HUES64 (cell line): ENCODE measurements at regions not wholly inside any gene's neighbourhood (a gene's known extent, or its start where the extent isn't known, plus 50 kb on each side); places are given as distances from the start of the nearest gene placed in this dataset.

Experiments
- H3K27ac ChIP-seq: 2 replicates; pipeline ENCODE4 v1.7.0; 2013; ENCODE audit warnings: low read depth, low read length, inconsistent platforms
- H3K27me3 ChIP-seq: 2 replicates; pipeline ENCODE4 v1.6.1; 2013; ENCODE audit warnings: mild to moderate bottlenecking, low read length; ENCODE audit not compliant: insufficient read depth
- H3K36me3 ChIP-seq: 2 replicates; pipeline ENCODE4 v1.6.1; 2013; ENCODE audit warnings: mild to moderate bottlenecking, low read length; ENCODE audit not compliant: insufficient read depth
- H3K4me1 ChIP-seq: 2 replicates; pipeline ENCODE4 v1.6.1; 2013; ENCODE audit warnings: mild to moderate bottlenecking, low read length, moderate library complexity; ENCODE audit not compliant: insufficient read depth
- H3K4me3 ChIP-seq: 2 replicates; pipeline ENCODE4 v1.5.1; 2013; ENCODE audit warnings: mild to moderate bottlenecking, low read length, moderate library complexity
- H3K9ac ChIP-seq: 2 replicates; pipeline ENCODE4 v1.6.1; 2013; ENCODE audit warnings: mild to moderate bottlenecking, low read depth, low read length
- H3K9me3 ChIP-seq: 2 replicates; pipeline ENCODE4 v1.6.1; 2013; ENCODE audit warnings: low read depth, low read length; ENCODE audit not compliant: insufficient read depth
- WGBS: fragments of 150-250, 120-280 bp; methylation state at CpG from one replicate; pipeline ENCODE4 v1.1.7; 2013; ENCODE audit warnings: missing lambda C conversion rate; 5-methylcytosine and 5-hydroxymethylcytosine counted together

- Histone ChIP-seq H3K36me3 (no peaks in the 10 kb centered on the region), H3K4me1 (peaks cover 30% of the 10 kb centered on the region), H3K9me3 (no peaks in the 10 kb centered on the region), H3K27me3 (no peaks in the 10 kb centered on the region), H3K9ac (no peak overlapping the region), H3K4me3 (no peak overlapping the region), H3K27ac (no peak overlapping the region)
- 74% methylated on average over 3 of the region's 7 CpGs for WGBS
These were observed 132.0 kb upstream of the NSMCE3 start for GRCh38 chr15:29401644-29402043.

DNA sequence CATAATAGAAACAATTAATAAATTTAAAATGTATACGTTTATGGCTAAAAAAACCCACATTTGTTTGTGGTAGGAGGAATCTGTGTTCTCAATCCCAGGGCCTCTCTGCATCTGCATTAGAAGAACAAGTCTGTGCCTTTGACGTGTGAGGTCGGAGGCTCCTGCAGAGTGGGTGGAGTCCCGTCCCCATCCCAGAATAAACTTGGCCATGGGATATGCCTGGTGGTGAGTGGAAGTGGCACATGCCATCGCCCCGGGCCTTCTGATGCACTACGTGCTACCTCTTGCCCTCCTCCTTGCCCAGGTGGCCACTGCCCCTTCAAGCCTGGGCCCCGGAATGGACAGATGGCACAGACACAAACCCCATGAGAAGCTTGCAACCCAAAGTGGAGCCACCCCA lies 131.1 kb upstream of the NSMCE3 start:
- WGBS: 23% methylated on average over 8 of the region's 8 CpGs

DNA sequence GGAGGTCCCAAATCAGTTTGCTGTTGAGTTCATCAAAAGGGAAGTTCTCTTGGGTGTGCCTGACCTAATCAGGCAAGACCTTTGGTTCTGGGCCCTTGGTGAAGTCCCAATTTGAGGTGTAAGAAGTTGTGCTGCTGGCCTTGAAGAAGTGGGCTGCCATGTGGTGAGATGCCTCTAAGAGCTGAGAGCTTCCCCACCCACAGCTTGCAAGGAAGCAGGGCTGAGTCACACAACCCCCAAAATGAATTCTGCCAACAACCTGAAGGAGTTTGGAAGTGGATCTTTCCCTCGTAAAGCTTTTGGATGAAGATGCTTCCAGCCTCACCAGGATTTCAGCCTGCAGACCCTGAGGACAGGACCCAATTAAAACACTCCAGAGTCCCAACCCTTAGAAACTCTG lies 129.3 kb upstream of the NSMCE3 start:
- Histone ChIP-seq H3K27ac (no peak overlapping the region), H3K4me3 (no peak overlapping the region), H3K36me3 (no peaks in the 10 kb centered on the region), H3K27me3 (no peaks in the 10 kb centered on the region), H3K9me3 (no peaks in the 10 kb centered on the region), H3K9ac (no peak overlapping the region), H3K4me1 (peaks cover 30% of the 10 kb centered on the region)
- 100% methylated on average over 1 of the region's 1 CpG for WGBS

More for the DNA sequence above, 131.1 kb upstream of the NSMCE3 start:
- Histone ChIP-seq H3K27me3 (no peaks in the 10 kb centered on the region), H3K27ac (no peak overlapping the region), H3K36me3 (no peaks in the 10 kb centered on the region), H3K4me3 (no peak overlapping the region; the same call in 1 of the 2 replicates), H3K9me3 (no peaks in the 10 kb centered on the region), H3K4me1 (peaks cover 30% of the 10 kb centered on the region), H3K9ac (no peak overlapping the region)

DNA sequence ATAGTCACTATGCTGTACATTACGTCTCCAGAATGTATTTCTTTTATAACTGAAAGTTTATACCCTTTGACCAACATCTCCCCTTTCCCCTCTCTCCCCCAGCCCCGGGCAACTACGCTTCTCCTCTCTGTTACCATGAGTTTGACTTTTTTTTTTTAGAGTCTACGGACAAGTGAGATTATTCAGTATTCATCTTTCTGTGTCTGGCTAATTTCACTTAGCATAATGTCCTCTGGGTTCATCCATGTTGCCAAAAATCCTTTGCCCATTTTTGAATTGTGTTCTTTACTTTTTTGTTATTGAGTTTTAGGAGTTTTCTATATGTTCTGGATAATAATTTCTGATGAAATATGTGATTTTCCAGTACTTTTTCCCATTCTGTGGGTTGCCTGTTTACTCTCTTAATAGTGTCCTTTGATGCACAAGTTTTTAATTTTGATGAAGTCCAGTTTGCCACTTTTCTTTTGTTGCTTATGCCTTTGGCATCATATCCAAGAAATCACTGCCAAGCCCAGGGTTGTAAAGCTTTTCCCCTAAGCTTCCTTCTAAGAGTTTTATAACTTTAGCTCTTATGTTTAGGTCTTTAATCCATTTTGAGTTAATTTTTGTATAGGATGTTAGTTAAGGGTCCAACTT lies 126.7 kb upstream of the NSMCE3 start:
- H3K4me3 ChIP-seq: no peak overlapping the region
- WGBS: 95% methylated on average over 4 of the region's 4 CpGs
- peaks cover 21% of the 10 kb centered on the region for H3K4me1 ChIP-seq
- no peak overlapping the region for H3K9ac ChIP-seq
- H3K9me3 ChIP-seq: peaks cover 4% of the 10 kb centered on the region; the same call in 1 of the 2 replicates
- no peak overlapping the region for H3K27ac ChIP-seq
- no peaks in the 10 kb centered on the region for H3K36me3 ChIP-seq
- no peaks in the 10 kb centered on the region for H3K27me3 ChIP-seq

DNA sequence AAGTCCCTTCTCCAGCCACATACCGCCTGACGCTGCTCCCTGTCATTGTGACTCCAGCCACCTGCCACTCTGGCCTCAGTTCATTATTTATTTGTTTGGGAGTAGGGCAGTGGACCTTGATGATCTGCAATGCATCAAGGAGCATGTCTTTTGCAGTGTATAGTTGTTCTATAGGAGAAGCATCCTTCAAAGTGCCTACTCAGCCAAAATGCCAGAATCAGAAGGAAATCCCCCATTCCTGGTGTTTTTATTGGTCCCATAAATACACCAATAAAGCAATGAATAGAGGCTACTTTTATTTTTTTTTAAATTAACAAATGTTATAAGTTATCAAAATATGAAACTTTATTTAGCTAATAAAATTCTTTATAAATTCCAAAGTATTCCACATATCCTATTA lies 123.8 kb upstream of the NSMCE3 start:
- Histone ChIP-seq H3K4me3 (no peak overlapping the region), H3K9me3 (peaks cover 4% of the 10 kb centered on the region; the same call in 1 of the 2 replicates), H3K36me3 (no peaks in the 10 kb centered on the region), H3K9ac (no peak overlapping the region), H3K4me1 (no peaks in the 10 kb centered on the region), H3K27me3 (no peaks in the 10 kb centered on the region), H3K27ac (no peak overlapping the region)
- 94% methylated on average over 2 of the region's 2 CpGs for WGBS

GRCh38 chr15:29392358-29392757 lies 122.7 kb upstream of the NSMCE3 start:
- peaks cover 4% of the 10 kb centered on the region; the same call in 1 of the 2 replicates for H3K9me3 ChIP-seq
- H3K36me3 ChIP-seq: no peaks in the 10 kb centered on the region
- H3K9ac ChIP-seq: no peak overlapping the region
- WGBS: 94% methylated on average over 7 of the region's 7 CpGs
- H3K27ac ChIP-seq: no peak overlapping the region
- no peaks in the 10 kb centered on the region for H3K27me3 ChIP-seq
- H3K4me1 ChIP-seq: no peaks in the 10 kb centered on the region
- H3K4me3 ChIP-seq: no peak overlapping the region

DNA sequence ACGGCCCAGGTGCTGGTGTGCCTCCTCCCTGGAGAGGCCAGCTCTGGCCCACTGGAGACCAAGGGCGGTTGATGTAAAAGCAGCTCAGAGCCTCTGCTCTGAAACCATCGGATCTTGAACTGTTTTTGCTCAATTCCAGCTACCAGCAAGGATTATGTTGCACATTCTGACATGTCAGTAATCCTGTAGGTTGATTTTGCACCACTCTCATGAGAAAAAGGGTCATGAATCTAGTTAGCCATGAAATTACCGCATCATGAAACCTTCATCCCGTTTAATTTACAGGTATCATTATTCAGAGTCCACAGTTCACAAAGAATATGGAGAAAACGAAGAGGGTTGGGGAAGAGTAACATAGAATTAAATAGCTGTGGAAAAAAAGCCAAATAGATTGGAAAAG lies 120.4 kb upstream of the NSMCE3 start:
- no peak overlapping the region for H3K9ac ChIP-seq
- no peaks in the 10 kb centered on the region for H3K4me1 ChIP-seq
- peaks cover 4% of the 10 kb centered on the region; the same call in 1 of the 2 replicates for H3K9me3 ChIP-seq
- H3K27me3 ChIP-seq: no peaks in the 10 kb centered on the region
- no peaks in the 10 kb centered on the region for H3K36me3 ChIP-seq
- H3K4me3 ChIP-seq: no peak overlapping the region
- H3K27ac ChIP-seq: no peak overlapping the region
- WGBS: 95% methylated on average over 6 of the region's 6 CpGs

GRCh38 chr15:29386523-29386922 lies 116.9 kb upstream of the NSMCE3 start:
- WGBS: 92% methylated on average over 6 of the region's 6 CpGs
- H3K9ac ChIP-seq: no peak overlapping the region
- H3K27me3 ChIP-seq: no peaks in the 10 kb centered on the region
- no peaks in the 10 kb centered on the region for H3K9me3 ChIP-seq
- H3K27ac ChIP-seq: no peak overlapping the region
- no peak overlapping the region for H3K4me3 ChIP-seq
- H3K4me1 ChIP-seq: no peaks in the 10 kb centered on the region
- H3K36me3 ChIP-seq: no peaks in the 10 kb centered on the region

DNA sequence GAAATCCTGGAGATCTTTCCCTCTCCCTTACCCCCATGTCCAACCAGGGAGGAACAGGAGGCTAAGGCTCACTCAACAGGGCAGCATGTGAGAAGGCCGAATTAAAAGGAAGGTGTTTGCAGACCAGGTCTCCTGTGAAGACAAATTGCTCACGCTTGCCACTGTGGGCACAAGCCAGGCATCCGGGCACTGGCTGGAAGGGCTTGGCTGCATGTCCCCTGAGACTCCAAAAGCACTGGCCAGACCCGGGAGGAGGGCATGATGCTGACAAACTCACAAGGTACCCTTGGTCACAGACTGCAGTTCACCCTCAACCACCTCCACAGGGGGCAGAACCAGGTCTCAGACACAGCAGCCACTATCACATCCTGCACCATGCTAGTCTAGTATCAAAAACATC lies 113.7 kb upstream of the NSMCE3 start:
- no peak overlapping the region for H3K4me3 ChIP-seq

DNA sequence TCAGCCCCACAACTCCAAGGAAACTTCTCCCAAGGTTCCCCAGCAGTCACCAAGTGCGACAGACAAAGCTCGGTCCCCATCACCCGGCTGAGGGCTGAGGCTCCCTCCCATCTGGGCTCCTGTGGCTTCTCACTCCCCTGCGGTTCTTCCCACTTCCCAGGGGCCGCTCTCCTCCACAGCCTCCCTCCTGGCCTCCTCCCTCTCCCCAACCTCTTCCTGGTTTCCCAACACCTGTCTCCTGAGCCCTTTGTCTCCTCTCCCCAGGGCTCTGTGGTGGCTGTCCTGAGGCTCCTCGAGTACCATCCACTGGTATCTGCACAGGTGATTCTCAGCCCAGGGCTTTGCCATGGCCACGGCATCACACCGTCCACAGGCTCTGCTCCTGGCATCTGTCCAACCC lies 113.2 kb upstream of the NSMCE3 start:
- Histone ChIP-seq H3K27me3 (no peaks in the 10 kb centered on the region), H3K9ac (no peak overlapping the region), H3K4me3 (no peak overlapping the region), H3K4me1 (no peaks in the 10 kb centered on the region), H3K36me3 (no peaks in the 10 kb centered on the region), H3K27ac (no peak overlapping the region), H3K9me3 (no peaks in the 10 kb centered on the region)
- WGBS: 76% methylated on average over 8 of the region's 8 CpGs

More for the DNA sequence above, 113.7 kb upstream of the NSMCE3 start:
- Histone ChIP-seq H3K9ac (no peak overlapping the region), H3K4me1 (no peaks in the 10 kb centered on the region), H3K27me3 (no peaks in the 10 kb centered on the region), H3K36me3 (no peaks in the 10 kb centered on the region), H3K9me3 (no peaks in the 10 kb centered on the region), H3K27ac (no peak overlapping the region)
- 92% methylated on average over 4 of the region's 4 CpGs for WGBS

DNA sequence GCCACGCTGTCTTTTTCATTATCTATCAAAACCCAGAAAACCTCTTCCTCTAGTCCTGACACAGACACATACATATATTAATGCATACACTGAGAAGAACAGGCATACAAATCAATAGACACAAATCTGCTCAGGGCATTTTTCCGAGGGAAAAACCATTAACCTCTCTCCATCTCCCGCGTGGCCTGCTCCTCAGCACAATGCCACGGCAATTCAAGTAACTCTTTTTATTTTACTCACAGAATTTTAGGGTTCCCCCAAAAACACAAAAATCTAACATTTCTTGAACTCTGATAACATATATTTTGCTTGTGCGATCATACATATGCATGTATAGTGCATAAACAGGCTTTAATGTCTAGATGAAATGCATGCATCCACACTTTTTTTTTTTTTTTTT lies 110.8 kb upstream of the NSMCE3 start:
- WGBS: 97% methylated on average over 6 of the region's 6 CpGs
- Histone ChIP-seq H3K9me3 (no peaks in the 10 kb centered on the region), H3K27ac (no peak overlapping the region), H3K4me3 (no peak overlapping the region), H3K4me1 (peaks cover 9% of the 10 kb centered on the region), H3K27me3 (no peaks in the 10 kb centered on the region), H3K36me3 (no peaks in the 10 kb centered on the region), H3K9ac (no peak overlapping the region)

GRCh38 chr15:29379647-29380046 lies 110.0 kb upstream of the NSMCE3 start:
- H3K36me3 ChIP-seq: no peaks in the 10 kb centered on the region
- H3K4me3 ChIP-seq: no peak overlapping the region
- peaks cover 9% of the 10 kb centered on the region for H3K4me1 ChIP-seq
- no peaks in the 10 kb centered on the region for H3K9me3 ChIP-seq
- H3K27ac ChIP-seq: no peak overlapping the region
- no peaks in the 10 kb centered on the region for H3K27me3 ChIP-seq
- no peak overlapping the region for H3K9ac ChIP-seq
- WGBS: 90% methylated on average over 4 of the region's 9 CpGs
